GM21381 (cell line): ENCODE measurements at regions not wholly inside any gene's neighbourhood (a gene's known extent, or its start where the extent isn't known, plus 50 kb on each side); places are given as distances from the start of the nearest gene placed in this dataset.
"Not testable (repeated sequence)": the region's sequence is repeated elsewhere in the genome, so short reads cannot be mapped to it uniquely, and the experiment has no call there.

Experiments
- ATAC-seq: cut with Tn5 transposase; IDR thresholded peaks from one replicate; pipeline ENCODE4 v1.9.1; 2021; ENCODE audit warnings: mild to moderate bottlenecking, moderate library complexity; ENCODE audit not compliant: unreplicated experiment

DNA sequence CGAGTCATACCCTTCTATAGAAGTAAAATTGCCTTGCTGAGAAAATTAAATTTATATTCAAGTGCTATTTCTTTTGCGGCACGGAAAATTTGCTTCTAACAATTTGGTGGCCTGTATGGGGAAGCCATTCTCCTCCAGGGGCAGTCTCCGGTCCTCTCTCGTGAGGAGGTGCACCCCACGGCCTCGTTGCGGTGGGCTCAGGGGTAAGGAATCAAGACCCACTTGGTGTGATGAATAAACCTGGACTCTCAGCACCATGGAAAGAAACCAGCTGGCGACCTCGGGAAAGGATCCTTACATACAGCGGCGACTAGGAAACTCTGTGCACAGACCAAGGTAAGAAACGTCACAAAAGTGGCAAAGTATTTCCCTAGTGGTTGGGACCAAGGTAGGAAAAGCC is 252.9 kb downstream of the DPY19L2 start:
- no peak for ATAC-seq

DNA sequence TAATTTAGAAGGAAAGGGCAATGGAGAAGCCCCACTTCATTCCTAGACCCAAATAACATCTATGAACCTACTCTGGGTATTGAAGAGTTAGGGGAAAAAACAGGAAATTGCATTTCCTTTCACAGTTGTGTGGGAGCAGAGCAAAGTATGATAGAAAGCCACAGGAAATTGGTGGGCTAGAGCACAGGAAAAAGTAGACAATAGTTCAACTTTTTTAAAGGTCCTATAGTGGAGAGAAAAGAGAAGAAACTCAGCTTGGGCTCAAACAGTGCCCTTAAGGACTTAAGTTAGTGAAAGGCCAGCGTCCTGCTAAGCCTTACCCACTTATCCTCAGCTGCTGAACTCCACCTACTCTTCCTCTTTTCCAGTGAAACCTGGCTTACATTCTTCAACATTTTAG is 258.1 kb downstream of the DPY19L2 start:
- ATAC-seq = no peak

DNA sequence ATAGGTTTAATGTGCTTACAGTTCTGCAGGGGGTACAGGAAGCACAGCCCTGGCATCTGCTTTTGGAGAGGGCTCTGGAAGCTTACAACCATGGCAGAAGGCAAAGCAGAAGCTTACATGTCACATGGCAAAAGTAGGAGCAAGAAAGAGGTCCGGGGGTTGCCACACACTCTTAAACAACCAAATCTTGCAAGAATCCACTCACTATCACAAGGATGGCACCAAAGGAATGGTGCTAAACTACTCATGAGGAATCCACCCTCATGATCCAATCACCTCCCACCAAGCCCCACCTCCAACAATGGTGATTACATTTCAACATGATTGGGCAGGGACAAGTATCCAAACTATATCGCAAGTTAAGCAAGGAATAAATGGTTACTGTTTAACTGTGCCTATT is 255.8 kb upstream of the AVPR1A start:
- no peak for ATAC-seq

DNA sequence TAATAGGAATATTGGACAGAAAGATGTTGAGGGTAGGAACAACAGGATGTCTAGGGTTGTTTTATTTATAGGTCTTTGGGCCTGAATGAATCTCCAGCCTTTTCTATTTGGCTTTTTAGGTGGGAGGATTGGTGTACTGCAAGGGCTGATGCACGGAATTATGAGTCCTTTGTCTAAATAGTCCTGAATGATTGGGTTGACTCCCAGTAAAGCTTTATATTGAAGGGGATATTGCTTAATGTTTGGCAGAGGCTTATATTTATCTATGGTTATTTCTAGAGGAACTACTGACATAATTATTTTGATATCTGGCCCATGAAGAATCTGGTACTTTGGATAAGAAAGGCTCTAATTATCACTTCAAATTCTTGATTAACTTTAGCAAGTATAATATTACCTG is 253.6 kb upstream of the AVPR1A start:
- ATAC-seq = no peak

DNA sequence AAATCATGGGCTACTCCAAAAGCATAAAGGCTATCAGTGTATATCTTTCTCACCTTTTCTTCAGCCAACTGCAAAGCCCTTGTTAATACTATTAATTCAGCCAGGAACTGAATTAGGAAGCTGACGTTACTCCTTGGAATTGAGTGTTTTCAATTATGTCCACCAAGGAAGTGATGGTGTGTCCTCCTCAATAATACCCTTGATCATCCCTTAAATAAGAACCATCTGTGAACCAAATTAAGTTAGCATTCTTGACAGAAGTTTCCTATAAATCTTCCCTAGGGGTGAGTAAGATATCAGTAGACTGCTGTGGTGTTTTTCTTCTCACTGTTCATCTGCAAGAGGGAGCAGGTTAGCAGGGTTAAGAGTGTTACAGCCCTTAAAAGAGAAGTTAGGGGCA is 252.3 kb upstream of the AVPR1A start:
- no peak for ATAC-seq

DNA sequence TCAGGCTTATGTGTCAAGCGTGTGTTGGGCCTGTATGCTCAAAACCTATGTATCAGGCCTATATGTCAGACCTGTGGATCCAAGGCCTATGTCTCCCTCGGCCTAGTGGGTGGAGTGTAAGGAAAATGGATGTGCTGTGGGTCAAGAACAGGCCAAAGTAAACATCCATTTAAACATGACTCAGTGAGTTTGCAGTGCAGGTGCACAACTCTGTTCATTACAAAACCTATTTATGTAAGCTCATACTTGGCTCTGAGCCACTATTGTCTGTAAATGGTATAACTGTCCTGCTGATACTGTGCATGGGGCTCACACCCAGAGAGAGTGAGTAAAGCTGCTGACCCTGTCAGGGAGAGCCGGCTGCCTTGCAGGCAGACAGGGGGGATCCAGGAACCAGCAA is 249.7 kb upstream of the AVPR1A start:
- no peak for ATAC-seq

DNA sequence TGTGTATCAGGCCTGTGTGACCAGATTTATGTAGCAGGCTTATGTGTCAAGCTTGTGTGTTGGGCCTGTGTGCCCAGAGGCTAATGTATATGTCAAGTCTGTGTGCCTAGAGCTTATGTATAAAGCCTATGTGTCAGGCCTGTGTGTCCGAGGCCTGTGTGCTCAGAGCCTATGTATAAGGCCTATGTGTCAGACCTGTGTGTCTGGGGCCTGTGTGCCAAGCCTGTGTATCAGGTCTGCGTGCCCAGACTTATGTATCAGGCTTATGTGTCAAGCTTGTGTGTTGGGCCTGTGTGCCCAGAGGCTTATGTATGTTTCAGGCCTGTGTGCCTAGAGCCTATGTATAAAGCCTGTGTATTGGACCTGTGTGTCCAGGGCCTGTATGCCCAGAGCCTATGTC is 249.3 kb upstream of the AVPR1A start:
- no peak for ATAC-seq

DNA sequence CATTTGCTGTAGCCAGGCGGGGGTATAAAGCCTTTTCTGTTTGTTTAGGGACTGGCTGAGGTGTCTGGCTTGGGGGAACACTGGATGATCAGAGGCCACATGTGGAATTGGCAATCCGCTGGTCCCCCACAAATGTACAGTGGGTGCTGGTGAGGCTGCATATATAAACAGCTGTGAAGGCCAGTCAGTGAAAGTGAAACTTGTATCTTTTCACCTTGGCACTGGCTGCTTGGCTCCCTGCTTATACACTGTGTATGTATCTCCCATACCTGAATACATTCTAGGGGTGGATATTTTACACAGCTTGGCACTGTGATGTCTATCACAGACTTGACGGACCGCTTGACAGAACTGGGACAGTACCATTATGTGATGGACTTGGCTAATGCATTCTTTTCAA is 246.8 kb upstream of the AVPR1A start:
- no peak for ATAC-seq

DNA sequence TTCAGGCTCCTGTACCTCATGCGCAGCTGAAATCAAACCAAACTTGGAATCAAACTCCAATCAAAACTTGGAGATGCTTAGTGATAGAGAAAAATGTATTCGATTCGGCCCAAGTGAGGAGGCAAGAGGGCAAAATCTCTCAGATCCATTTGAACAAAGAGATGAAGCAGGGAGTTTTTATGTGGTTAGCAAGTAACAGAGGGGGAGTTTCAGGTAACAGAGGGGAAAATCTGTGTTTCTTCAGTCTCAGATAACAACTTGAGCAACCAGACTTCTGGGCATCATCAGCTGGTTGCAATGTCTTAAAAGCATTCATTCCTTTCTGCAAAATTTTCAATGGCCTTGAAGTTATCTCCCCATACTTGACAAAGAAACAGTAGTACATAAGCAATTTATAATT is 245.1 kb upstream of the AVPR1A start:
- no peak for ATAC-seq

DNA sequence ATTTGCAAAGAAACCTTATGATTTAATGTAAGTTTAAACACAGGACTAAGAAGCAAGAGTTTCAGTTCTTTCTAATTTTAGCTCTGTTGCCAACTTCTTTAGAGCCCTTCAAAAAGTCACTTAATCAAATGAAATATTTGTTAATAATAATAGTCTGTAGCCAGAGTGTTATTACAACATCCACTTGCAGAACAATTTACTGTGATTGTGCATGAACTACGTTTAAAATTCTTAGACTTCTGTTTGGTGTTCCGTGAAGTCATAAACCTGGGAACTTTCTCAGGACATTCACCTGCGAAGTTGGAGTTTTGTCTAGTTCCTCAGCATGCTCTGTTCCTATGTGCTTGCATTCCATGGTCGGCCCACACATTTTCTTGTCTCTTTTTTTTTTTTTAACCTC is 244.0 kb upstream of the AVPR1A start:
- ATAC-seq = no peak

DNA sequence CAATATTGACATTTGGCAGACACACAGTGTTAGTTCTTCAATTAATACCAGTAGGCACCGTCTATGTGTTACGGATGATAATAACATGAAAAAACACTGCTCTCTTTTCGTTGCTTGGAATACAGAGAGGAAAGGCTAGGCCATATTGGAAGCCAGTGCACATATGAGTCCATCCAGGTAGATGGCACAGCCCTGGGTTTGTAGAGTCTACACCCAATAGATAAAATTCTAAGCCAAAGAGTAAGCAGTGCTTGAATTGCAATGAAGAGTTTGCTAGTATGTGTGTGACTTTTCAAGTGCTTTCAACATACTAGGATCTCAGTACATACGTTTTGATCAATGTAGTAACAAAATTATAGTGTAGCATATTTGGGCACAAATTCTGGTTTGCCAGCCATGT is 243.3 kb upstream of the AVPR1A start:
- ATAC-seq = no peak

DNA sequence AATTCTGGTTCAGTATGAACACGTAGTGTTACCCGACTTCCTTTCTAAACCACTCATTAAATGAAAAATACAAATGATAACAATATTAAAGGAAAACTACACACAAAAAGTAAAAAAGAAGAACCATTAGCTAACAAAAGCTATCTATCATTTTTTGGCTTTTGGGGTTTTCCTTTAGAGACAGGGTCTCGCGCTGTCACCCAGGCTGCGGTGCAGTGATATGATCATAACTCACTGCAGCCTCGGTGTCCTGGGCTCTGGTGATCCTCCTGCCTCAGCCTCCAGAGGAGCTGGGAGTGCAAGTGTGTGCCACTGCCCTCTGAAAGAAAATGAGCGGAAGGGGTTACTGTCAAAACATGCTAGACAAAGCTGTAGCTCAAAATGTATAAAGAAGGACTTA is 238.2 kb upstream of the AVPR1A start:
- no peak for ATAC-seq

DNA sequence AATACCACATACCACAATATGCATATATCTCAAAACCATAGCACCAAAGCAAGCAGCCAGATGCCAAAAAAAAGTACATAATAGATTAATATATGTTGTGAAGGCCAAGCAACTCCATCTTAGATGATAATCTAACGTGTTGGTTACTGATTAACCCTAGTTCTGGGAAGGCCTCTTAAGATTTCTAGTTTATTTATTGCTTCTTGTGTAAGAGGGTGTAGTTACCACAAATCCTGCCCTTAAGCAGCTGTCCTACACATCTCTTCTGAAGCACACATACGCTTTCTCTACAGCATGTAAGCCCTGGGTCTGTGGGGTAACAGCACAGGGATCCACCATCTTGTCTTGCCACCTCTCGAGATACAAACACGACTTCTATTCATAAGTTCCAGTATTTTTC is 236.8 kb upstream of the AVPR1A start:
- ATAC-seq = no peak

DNA sequence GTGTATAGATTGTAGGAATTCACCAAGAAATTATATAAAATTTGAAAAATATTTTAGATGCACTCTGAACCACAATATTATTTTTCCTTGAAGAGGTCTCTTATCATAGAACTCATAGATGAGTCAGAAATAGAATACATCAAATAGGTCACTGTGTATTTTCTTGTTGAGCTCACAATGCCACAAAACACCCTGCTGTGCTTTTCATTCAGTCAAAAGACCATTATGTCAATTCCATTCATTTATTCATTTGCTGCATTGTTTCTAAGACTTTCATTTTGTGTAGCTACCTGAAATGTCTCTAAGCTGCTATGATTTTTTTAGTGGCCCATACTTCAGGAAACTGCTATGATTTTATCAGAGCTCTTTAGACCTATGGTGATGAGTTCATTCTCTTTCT is 231.9 kb upstream of the AVPR1A start:
- ATAC-seq = no peak

DNA sequence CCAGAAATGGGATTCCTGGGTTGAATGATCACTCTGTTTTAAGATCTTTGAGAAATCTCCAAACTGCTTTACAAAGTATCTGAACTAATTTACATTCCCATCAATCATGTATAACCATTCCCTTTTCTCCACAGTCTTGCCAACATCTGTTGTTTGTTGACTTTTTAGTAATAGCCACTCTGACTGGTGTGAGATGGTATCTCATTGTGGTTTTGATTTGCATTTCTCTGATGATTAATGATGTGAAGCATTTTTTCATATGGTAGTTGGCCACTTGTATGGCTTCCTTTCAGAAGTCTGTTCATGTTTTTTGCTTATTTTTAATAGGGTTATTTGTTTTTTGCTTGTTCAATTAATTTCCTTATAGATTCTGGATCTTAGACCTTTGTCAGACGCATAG is 211.8 kb upstream of the AVPR1A start:
- no peak for ATAC-seq

DNA sequence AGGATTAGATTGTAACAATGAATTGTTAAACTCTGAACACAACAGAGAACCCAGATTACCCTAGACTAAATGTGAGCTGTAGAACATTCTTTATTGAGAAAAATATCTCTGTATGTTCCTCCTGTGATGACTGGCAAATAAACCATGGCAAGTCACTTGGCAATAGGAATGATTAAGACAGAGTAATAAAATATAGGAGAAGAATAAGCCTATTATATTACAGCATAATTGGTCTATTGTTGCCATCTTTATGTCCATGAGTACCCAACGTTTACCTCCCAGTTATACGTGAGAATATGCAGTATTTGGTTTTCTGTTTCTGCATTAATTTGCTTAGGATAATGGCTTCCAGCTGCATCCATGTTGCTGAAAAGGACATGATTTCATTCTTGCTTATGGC is 211.2 kb upstream of the AVPR1A start:
- ATAC-seq = no peak

DNA sequence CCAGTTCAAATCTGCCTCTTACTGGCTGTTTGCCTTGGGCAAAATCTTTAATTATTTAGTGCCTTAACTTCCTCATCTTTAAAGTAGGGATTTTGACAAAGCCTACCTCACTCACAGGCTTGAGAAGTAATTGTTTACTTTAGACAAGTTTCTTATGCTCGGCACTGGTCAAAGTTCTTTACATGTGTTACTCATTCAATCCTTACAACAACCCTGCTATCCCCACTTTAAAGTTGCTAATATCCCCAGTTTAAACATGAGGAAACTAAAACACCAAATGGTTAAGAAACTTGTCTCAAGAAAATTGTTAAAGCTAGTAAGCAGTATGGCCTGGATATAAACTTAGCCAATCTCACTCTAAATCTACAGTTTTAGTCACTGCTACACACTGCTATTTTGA is 204.0 kb upstream of the AVPR1A start:
- no peak for ATAC-seq

DNA sequence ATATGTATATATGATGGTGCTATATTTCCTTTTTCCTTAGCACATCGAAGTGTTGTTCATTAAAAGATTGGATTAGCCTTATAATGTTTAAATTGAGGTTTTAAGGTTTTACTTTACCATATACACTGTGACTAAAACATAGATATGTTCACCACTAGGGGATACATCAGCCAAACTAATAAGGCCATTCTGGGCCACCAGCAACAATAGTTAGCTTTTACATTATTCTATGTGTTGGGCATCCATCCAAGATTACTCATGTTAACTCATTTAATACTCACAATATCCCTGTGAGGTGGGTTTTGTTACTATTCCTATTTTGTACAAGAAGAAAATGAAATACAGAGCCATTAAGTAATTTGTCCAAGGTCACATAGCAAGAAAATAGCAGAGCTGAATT is 202.6 kb upstream of the AVPR1A start:
- ATAC-seq = no peak

DNA sequence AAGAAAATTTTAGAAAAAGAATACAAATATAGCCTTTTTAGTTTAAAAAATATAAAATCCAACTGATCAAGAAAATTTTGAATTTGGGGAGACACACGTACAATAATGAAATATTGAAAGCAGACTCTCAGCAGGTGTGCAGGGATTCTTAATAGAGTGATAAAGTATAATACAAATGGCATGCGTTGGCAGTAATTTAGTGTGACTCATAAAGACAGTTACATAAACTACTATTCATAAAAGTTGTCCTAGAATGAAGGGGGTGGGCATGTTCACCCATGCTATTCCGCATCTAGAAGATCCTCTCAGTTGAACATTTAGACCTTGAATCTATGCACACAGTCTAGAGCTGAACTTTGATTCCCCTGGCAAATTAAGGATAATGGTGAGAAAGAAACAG is 200.4 kb upstream of the AVPR1A start:
- no peak for ATAC-seq

DNA sequence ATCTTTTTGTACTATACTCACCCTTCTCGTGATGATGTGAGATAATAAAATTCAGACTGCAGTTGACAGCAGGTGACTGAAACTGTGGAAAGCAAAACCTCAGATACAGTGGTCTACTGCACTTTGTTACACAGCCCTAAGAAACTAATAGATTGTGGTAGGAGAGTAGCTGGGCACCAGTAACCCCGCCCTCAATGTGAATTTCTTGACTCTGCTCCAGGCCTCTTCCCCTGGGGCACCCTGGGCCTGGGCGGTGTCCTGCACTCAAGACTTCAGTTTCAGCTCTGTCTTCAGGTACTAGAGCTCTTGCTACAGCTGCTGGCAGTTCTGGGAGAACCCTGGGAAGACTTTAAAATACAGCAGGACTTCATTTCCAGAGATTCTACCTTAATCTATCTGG is 197.6 kb upstream of the AVPR1A start:
- no peak for ATAC-seq

DNA sequence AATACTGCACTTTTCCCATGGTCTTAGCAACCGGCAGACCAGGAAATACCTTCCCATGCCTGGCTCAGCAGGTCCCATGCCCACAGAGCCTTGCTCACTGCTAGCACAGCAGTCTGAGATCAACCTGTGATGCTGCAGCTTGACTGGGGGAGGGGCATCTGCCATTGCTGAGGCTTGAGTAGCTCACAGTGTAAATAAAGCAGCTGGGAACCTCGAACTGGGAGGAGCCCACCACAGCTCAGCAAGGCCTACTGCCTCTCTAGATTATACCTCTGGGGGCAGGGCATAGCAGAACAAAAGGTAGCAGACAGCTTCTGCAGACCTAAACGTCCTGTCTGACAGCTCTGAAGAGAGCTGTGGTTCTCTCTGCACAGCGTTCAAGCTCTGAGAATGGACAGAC is 186.2 kb upstream of the AVPR1A start:
- not testable (repeated sequence) for ATAC-seq

DNA sequence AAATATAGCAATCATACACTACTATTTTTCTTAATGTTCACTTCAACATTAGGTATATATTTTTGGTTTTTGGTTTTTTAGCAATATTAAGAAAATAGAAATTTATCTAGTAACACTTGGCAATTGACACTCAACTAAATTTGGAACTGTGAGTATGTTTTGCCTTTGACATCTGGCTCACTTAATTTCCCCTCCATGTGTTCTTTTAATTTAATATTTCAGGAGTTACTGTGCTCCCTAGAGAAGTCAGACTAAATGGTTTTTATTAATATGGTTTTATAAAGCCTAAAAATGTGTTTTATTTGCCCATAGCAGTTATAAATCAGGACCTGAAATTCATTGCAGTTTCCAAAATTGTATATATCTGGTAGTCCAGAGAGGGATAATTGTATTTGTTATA is 175.3 kb upstream of the AVPR1A start:
- no peak for ATAC-seq

DNA sequence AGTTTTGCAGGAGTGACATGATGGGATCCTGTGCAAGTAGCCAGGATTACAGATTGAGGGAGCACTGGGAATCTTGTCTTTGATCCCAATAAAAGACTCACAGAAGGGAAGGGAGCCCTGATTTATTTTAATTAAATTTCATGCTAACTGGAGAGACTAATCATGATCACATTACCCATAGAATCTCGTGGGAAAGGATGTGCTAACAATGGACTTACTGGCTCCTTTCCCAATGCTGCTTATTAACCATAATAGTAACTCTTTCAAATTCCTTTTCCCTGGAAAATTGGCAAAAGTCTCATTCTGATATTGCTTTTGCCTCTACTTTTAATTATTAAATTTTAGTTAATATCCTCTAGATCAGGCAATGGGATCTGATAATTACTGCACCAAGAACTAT is 174.8 kb upstream of the AVPR1A start:
- no peak for ATAC-seq

DNA sequence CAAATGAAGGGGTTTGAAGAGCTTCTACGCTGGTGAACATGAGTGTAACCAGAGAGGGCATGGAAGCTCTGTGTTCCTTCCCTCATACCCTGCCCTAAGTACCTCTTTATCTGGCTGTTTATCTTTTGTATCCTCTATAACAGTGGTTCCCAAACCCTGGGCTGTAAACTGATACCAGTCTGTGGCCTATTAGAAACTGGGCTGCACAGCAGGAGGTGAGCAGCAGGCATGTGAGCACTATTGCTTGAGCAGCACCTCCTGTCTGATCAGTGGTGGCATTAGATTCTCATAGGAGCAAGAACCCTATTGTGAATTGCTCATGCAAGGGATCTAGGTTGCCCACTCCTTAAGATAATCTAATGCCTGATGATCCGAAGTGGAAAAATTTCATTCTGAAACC is 172.9 kb upstream of the AVPR1A start:
- ATAC-seq = no peak
